ENCODE measurements at regions not wholly inside any gene's neighbourhood (a gene's known extent, or its start where the extent isn't known, plus 50 kb on each side); places are given as distances from the start of the nearest gene placed in this dataset.

- TF ChIP-seq, protein P1, sequence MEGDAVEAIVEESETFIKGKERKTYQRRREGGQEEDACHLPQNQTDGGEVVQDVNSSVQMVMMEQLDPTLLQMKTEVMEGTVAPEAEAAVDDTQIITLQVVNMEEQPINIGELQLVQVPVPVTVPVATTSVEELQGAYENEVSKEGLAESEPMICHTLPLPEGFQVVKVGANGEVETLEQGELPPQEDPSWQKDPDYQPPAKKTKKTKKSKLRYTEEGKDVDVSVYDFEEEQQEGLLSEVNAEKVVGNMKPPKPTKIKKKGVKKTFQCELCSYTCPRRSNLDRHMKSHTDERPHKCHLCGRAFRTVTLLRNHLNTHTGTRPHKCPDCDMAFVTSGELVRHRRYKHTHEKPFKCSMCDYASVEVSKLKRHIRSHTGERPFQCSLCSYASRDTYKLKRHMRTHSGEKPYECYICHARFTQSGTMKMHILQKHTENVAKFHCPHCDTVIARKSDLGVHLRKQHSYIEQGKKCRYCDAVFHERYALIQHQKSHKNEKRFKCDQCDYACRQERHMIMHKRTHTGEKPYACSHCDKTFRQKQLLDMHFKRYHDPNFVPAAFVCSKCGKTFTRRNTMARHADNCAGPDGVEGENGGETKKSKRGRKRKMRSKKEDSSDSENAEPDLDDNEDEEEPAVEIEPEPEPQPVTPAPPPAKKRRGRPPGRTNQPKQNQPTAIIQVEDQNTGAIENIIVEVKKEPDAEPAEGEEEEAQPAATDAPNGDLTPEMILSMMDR (IDR thresholded peaks at IDR 0.05), result no peak
- TF ChIP-seq EZH2phosphoT487 (IDR thresholded peaks at IDR 0.05), result no peak
- no peak for TF ChIP-seq EZH2 (IDR thresholded peaks at IDR 0.05)
Observed at GRCh38 chr4:104093247-104093646, 373.5 kb upstream of the TACR3 start.

Measured in neural progenitor cell (in vitro differentiated cells).